Pulmonary artery endothelial cell (primary cell): ENCODE measurements at regions not wholly inside any gene's neighbourhood (a gene's known extent, or its start where the extent isn't known, plus 50 kb on each side); places are given as distances from the start of the nearest gene placed in this dataset.

Experiments used
- DNase-seq: peaks from one replicate; pipeline ENCODE4 v3.0.0-alpha.2; 2011; ENCODE audit warnings: low read depth, low spot score

DNA sequence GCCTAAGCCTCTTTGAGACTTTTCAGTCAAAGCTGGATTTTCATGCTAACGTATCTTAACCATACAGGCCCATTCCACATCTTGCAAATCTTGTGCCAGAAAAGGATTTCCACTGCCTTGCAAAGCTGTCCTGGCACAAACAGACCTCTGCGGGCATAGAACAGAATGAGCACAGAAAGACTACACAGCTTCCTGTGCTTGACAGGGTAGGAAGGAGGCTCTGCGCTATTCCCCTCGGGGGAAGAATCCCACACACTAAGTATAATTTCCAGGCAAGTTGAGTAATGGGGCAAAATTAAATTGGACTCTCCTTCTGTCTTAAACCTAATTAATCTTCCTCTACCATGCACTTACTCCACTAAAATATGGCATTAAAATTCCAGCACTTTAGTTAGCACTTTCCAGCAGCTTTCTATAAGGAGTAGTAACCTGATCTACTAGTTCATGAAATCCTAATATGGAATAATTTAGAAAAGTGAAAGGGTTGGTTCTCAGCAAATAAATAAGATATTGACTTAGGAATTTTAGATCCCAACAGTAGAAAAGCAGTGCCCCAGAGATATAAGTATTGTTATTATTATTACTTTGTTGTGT lies 532.1 kb upstream of the JAG1 start:
- DNase-seq, result no peak

DNA sequence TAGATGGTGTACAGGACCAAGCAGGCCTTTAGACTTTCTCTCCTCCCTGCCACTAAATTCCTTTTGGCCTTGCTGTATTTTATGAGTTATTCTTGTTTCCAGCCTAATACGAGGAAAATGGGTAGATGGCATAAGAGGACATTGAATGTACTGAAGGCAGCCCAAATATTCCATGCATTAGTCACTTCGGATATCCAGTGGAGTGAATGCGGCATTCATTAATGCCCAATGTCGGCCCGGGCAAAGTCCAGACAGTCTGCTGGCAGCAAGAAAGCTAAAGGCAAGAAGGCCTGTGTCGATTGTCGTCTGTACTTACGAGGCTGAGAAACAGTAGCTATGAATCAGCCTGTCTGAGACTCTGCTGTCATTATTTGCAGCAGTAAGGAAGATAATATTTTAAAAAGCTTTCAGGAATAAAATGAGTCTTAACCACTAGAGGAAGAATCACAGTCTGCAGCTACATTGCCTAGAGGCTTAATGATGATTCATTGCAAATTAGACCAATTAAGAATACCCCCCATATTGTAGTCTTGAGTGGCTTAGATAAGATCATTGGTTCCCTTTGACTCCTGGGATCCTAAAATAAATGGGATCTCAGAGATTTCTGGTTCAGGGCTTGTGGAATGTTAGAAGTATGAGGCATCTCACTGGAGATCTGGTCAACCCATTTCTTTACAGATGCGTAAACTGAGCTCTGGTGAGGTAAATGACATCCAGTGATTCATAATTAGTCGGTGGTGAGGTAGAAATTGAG lies 534.1 kb upstream of the JAG1 start:
- DNase-seq, result no peak

DNA sequence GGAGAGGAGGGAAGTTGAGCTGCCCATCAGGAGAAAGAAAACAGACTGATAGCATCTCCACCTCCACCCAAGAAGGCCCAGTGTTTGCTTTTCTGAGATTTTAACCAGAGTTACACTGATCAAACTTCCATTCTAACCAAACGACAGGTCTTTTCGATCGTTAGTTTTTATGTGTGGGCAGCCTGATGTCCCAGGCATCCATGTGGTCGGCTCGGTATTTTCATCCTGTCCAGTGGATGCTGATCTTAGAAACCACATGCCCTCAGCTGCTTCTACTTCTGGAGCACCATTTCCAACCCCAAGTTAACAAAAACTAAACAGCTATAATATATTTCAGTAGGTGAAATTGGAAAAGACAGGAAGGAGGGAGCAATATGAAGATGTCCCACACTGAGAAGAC lies 536.8 kb upstream of the JAG1 start:
- no peak for DNase-seq

DNA sequence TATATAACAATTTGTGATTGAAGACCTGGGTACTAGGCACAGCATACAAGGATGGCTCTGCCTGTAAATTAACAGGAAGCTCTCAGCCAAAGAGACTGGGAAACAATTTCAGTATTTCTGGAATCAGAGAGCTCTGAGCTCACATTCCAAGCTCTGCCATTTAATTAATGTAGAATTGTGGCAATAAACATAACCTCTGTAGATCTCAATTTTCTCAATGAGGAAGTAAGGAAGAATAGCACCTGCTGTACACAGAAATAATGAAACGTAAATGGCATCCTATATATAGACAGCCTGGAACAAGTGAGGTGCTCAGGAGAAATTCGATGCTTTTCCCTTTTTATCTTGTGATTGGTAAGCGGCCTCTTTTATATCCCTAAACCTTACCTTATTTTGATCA lies 538.5 kb upstream of the JAG1 start:
- no peak for DNase-seq

DNA sequence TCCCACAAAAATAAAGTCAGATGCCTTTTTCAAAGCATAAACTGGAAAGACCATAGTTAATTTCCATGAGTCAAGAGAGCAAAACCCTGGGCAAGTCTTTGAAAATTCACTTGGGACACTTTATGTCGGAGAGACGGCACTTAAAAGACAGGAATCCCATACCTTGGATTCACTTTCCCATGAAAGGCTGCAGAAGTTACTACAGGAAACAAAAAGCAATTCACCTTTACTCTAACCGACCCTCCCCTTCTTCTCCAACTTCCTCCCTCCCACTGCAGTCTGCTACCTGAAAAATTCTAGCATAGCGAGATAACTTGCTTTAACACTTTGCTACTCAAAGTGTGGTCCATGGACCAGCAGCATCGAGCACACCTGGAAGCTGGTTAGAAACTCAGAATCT lies 539.1 kb upstream of the JAG1 start:
- DNase-seq, result no peak

DNA sequence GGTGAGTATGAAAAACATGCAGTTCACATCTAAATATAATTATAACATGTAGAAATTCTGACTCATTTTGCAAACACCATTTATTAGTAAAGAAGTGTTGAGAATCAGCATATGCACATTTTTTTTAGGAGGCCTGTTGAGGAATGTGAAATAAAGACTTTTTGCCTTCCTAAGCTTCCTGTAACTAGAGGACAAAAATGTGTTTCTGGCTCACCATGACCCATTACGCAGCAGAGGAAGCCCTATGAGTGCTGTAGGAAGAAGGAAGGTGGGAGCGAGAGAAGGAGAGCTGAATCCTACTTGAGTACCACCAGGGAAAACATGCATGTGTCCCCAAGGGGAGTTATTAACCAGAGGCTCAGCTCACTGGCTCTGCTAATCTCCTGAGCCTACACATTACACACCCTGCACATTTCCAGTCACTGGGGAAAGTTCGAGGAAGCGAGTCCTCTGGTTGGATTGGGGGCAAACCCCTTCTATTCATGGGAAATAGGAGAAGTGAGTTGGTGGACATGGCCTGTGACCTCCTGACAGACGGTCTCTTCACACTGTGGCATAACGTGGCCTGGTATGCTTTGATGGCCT lies 540.5 kb upstream of the JAG1 start:
- no peak for DNase-seq

DNA sequence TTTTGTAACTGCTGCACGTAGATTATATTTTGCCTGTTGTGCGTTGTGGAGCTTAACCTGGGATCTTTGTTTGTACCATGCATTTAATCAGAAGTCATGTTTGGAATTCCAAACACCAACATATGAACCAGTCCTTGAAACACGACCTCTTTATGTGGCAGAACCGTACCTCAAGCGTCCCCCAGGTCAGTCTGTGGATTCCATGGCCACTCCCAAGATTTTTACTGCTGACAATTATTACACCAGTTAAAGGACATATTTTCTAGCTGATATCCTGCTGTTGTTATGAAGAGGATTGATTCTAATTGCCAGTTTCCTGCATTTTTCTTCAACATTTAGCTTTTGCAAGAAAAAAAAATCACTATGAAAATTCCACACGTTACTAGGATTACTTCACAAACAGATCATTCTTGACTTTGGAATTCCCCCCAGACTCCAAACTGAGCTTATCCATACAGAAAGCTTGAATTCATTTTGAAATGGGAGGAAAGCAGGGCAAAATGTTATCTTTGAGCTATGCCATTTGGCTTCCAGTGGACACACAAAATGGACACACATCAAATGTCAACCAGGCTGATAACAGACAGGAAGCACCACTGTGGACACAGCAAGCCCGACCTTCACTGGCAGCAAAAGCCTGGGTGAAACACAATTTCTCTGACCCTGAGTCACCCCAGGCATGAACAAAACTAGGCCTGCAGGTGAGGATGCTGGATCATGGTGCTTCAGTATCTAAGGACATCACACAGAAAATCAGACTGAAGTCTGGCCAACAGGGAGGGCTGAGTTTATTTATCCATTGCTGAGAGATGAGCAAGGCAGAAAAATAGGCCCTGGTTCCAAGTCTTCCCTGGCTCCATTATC lies 542.9 kb upstream of the JAG1 start:
- peak; percentile 81 for DNase-seq

DNA sequence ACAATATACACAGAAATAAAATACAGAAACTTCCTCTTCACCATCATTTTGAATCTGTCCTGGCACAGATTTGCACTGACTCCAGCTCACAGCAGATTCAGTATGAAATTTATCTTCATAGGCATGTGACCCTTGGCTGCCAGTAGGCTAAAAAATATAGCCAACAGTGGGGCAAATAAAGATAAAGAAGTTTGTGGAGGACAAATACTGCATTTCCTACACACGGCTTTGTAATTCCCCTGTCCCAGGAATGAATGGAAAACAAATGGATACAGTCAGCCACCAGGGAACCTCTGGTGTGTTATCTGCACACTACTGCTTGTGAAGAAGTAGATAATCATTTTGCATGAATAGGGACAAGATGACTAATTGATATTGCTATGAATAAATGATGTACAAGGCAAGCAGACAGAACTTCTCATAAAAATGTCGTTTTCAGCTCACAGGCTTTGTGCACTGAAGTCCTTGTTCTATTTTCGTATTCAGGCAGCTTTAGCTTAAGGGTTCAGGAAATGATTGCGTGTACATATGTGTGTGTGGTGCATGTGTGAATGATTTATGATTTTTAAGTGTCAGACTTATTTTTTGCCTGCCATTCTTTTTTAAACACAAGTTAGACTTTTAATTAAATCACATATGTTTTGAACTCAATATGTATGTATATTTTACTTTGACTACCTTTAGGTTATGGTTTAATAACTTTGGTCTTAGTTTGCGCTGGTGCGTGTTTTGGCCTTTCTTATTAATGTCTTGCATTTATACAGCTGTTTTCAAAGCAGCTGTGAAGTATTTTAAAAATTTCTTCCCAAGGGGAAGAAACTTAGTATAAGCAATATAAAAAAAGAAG lies 543.8 kb upstream of the JAG1 start:
- no peak for DNase-seq

DNA sequence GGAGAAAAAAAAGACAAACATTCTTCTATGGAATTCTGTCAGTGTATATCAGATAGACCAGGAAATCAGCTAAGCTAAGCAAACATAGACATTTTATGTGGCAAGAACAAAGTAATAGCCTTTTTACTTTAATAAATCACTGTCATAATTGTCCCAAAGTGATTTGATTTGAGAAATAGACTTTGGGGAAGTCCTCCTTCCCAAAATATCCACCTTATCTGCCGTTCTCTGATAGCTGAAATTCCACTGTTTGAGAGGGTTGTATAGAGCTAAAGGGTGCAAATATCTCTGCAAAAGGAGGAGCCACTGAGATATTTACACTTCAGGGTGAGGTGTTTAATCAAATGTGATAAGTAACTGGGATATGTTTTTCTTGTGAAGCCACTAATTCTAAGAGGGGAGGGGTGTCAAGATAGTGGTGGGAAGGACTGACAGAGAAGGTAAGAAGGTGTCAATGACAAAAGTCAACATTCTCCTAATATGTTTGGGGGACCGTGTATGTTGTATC lies 544.4 kb upstream of the JAG1 start:
- no peak for DNase-seq

DNA sequence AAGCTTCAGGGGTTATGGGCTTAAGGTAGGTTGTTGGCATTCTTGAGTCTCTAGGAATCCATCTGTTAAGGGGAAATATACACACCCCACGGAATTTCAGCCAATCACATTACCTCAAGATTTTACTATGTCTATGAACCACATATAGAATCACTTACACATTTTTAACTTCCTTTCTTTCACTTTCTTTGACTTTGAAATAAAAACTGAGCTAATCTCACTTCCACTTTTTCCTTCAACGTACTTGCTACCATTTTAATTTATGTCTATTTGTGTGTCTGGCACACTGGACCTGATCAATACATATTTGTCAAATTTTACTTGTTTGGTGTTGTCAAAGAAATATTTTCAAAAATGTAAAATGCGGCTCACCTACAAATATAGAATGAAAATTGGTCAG lies 545.4 kb upstream of the JAG1 start:
- no peak for DNase-seq

DNA sequence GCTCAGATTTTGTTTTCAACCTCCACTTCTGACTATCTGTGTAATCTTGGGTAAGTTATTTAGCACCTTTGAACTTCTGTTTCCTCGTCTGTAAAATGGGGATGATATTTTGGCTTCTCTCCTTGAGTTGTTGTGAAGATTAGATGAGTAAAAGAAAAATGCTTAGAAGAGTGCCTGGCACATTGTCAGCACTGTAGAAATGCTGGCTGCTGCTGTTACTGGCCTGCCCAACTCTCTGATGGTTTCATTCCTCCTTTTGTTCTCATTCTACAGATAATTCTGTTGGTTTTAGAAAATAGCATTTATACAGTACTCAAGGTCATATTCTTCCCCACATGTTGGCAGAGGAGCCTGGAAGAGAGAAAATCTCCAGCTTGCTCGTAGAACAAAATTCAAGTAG lies 547.2 kb upstream of the JAG1 start:
- DNase-seq, result no peak

DNA sequence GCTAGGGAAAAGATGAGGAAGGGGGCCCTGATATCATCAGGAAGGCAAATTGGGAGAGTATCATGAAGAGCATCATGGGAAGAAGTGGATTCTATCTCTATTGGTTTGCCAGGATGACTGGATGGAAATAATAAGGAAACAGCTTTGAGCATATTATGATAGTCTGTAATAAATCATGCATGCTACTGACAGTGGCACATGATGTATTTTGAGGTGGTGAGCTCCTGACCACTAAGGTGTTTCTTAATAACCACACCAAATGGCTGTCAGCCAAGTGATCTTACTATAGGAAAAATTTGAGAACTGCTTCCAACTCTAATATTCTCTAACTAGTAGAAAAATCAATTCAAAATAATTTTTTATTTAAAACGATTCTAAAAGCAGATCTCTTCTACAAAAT lies 548.4 kb upstream of the JAG1 start:
- no peak for DNase-seq

DNA sequence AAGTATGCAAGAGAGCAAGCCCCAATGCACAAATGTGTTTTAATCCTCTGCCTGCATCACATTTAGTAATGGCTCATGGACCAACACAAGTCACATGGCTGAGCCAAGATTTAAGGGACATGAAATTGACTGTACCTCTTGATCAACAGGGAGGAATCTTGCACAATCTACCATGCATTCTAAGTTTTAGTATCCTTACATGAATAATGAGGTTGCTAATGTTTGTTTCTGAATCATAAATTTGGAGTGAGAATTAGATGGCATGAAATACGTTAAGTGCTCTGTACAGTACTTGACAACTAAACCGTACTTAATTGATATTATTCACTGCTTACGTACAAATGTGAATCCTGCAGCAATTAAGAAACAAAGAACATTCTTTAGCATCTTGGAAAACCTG lies 553.8 kb upstream of the JAG1 start:
- DNase-seq, result no peak

DNA sequence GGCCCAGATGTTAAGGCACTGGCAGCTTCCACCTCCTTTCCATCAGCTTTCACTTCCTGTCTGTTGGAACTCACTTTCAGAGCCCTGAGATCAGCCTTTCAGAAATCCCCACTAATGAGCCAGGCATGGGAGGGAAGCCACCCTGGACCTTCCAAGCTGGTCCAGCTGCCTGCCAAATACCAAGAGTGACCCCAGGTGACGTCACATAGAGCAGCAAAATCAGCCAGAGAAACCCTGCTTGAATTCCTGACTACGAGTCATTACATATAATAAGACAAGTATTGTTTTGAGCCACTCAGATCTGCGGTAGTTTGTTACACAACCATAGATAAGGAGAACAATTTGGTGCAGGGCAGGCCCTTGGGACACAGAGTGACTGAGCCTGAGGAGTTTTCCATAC lies 556.0 kb upstream of the JAG1 start:
- peak; percentile 82 for DNase-seq

DNA sequence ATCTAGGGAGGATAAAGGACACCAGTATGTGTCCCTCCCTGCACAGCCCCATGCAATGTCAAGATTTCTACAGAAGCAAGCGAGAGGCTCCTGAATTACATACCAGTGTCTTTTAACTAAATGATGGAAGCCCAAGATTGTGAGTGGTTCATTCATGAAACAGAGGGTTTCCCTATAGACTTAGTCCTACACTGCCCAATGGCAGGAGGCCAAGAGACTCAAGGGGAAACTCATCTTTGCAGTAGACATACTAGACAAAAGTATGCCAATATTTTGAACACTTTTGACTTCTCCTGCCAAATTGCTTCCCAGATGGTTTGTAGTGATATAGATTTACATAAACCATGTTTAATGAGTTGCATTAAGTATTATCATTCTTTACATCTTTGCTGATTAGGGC lies 557.2 kb upstream of the JAG1 start:
- no peak for DNase-seq

DNA sequence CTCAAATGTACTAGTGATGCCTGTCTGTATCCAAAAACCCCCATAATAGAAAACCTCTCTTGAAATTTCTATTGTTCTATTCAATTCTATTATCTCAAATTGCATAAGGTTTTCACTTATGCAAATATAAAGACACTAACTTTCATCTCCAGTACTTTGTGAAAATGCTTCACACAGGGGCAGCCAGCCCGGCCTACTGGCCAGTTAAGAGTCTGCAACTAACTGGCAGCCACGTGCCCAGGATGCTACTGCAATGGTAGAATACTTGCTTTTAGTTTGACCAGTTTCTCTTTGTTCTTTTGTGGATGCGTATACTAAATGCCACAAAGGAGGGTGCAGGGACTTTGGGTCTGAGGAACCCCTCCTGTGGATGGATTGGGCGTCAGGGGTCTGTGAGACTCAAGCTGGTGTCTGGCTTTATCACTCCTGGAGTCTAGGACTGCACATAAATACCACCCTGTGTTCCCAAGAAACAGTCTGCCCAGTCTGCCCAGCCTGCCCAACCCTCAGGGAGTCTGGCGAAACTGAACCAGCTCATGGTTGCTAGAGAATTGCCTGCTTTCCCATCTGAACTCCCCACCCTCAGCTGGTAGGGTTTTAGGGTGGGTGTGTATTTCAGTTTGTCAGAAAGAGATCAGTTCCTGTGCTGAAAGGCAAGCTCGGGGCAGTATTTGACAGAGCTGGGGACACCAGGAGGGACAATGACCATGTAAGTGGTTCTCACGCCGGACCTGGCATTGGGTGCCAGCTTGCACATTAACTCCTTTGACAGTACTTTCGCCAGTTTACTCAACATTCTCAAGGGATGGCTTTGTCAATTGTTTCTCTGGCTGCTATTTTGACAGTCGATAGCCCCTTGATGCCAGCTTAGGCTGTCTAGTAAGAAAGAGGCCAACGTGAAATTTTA lies 558.2 kb upstream of the JAG1 start:
- no peak for DNase-seq

DNA sequence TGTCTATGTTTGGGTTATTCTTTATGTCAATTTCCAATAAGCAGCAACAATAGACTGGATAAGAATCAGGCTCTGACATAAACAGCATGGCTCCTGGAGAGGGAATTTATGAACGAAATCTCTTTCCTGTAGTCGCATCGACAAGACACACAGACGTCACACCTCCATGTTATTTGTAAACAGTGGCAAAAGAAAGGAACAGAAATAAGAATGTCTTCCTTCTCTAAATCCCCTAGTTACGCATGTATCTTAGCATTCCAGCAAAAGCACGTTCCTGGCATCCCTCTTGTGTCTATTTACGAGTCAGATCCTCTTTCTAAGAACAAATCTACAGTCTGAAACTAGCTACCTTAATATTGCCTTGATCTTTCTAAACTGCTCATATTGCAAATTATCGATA lies 559.1 kb upstream of the JAG1 start:
- no peak for DNase-seq

DNA sequence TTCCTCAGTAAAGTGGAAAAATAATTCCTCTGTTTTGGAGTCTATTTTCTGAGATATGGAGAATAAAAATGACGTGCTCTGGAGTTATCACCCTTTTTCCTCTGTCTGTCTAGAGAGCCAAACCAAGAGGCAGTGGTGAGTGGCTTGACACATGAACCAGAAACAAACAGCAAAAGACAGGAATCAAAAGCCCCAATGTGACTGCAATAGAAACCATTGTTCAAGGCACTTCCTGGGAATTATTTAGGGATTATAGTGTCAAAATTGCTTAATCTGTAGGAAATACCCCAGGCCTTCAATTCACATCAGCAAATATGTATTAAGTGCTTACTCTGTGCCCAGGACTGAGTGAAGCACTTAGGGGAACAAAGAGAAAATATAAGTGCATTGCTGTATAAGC lies 560.4 kb upstream of the JAG1 start:
- no peak for DNase-seq

DNA sequence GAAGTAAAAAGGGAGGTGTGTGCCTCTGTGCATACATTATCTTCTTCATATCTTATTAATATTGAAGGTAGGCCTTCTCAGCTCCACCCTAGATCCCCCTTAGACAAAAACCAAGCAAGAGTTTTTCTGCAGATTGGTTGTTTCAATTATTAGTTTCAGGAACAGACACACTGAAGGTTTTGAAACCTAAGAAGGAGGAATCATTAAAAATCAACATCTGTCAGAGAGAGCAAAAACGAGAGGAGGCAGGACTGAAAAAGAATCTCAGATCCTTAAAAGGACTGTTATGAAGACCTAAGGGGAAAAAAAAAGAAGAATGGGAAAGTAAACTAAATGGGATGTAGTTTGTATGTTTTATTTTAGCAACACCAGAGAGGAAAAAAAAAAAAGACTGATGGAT lies 560.8 kb upstream of the JAG1 start:
- DNase-seq, result no peak

DNA sequence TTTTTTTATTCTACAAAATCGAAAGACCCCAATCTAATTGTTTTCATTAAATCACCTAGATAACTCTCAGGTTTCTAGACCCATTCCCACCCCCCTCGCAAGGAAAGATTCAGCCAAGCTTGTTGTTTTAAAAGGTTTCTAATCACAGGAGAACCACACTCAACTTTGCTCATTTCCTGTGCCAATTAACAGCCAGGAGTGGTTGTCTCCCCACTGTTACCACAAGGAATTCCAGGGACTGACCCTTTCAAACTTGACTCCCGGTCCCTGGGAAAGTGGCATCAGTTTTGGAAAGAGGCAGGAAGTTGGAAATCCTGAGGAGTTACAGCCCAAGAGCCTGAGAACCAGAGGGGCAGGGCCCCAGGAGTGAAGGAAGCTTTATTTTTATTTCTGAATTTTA lies 561.3 kb upstream of the JAG1 start:
- DNase-seq, result peak; percentile 29
